KG1 (cell line): ENCODE measurements at regions not wholly inside any gene's neighbourhood (a gene's known extent, or its start where the extent isn't known, plus 50 kb on each side); places are given as distances from the start of the nearest gene placed in this dataset.
A peak's percentile ranks its signal among the peaks of the same experiment; 100 is the strongest.
"Not testable (repeated sequence)": the region's sequence is repeated elsewhere in the genome, so short reads cannot be mapped to it uniquely, and the experiment has no call there.

ENCODE experiments used
- DNase-seq: peaks from one replicate; lab custom pipeline; 2025; lab: John Stamatoyannopoulos, UW

GRCh38 chr5:175347027-175347426 is 97.0 kb downstream of the DRD1 start:
- DNase-seq, result no peak

- DNase-seq, result no peak
Measured at GRCh38 chr5:175344331-175345195, 99.4 kb downstream of the DRD1 start.

GRCh38 chr5:175343308-175343707 is 100.7 kb downstream of the DRD1 start:
- no peak for DNase-seq

GRCh38 chr5:175340180-175340579 is 103.8 kb downstream of the DRD1 start:
- DNase-seq, result no peak

GRCh38 chr5:175337680-175338079 is 106.3 kb downstream of the DRD1 start:
- DNase-seq, result no peak

- no peak for DNase-seq
Measured at GRCh38 chr5:175336781-175337180, 107.2 kb downstream of the DRD1 start.

GRCh38 chr5:175335691-175336090 is 108.3 kb downstream of the DRD1 start:
- DNase-seq, result no peak

- DNase-seq, result not testable (repeated sequence)
Measured at GRCh38 chr5:175331173-175332036, 112.6 kb downstream of the DRD1 start.

- no peak for DNase-seq
Measured at GRCh38 chr5:175329976-175330375, 114.0 kb downstream of the DRD1 start.

GRCh38 chr5:175328687-175329086 is 115.3 kb downstream of the DRD1 start:
- DNase-seq, result no peak

- DNase-seq, result no peak
Measured at GRCh38 chr5:175328176-175328575, 115.8 kb downstream of the DRD1 start.

GRCh38 chr5:175325681-175326080 is 118.3 kb downstream of the DRD1 start:
- DNase-seq, result no peak

- DNase-seq, result peak; percentile 53
Measured at GRCh38 chr5:175321927-175322532, 122.0 kb downstream of the DRD1 start.

GRCh38 chr5:175319199-175319598 is 124.8 kb downstream of the DRD1 start:
- DNase-seq, result no peak

- no peak for DNase-seq
Measured at GRCh38 chr5:175317872-175318271, 126.1 kb downstream of the DRD1 start.

GRCh38 chr5:175309218-175309810 is 134.7 kb downstream of the DRD1 start:
- no peak for DNase-seq

GRCh38 chr5:175308701-175309100 is 135.3 kb downstream of the DRD1 start:
- no peak for DNase-seq

- no peak for DNase-seq
Measured at GRCh38 chr5:175306381-175306780, 137.6 kb downstream of the DRD1 start.

- DNase-seq, result no peak
Measured at GRCh38 chr5:175305251-175305650, 138.7 kb downstream of the DRD1 start.

- no peak for DNase-seq
Measured at GRCh38 chr5:175290379-175290778, 153.6 kb downstream of the DRD1 start.

GRCh38 chr5:175288048-175288621 is 155.8 kb downstream of the DRD1 start:
- no peak for DNase-seq

- DNase-seq, result no peak
Measured at GRCh38 chr5:175286981-175287380, 157.0 kb downstream of the DRD1 start.
